ENCODE measurements at regions not wholly inside any gene's neighbourhood (a gene's known extent, or its start where the extent isn't known, plus 50 kb on each side); places are given as distances from the start of the nearest gene placed in this dataset.

DNA sequence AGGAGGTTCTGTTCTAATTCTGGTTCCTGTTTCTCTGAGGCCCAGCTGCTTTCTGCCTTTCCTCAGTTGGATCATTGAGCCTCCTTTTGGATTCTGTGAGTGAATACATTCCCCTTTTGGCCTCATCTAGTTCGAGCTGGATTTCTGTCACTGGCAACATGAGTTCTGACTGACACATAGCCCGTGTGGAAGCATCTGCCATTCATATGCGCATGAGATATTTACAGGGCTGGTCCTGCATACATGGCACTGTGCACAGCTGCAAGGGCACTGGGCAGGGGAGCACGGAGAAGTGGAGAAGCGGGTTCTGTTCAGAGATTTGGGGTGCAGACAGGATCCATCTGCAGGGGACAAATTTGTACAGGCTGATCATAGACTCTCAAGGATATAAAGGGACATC is 352.8 kb downstream of the RPS24 start:
- TF ChIP-seq ZNF274 (IDR thresholded peaks at IDR 0.05; ENCODE audit: low read depth, low read length) (no peak), SUZ12 (IDR thresholded peaks at IDR 0.05; ENCODE audit: extremely low read depth, insufficient read depth, insufficient read length) (no peak)
